SK-N-SH (cell line): ENCODE measurements at regions not wholly inside any gene's neighbourhood (a gene's known extent, or its start where the extent isn't known, plus 50 kb on each side); places are given as distances from the start of the nearest gene placed in this dataset.

Experiments used
- CTCF ChIA-PET: fragments of 300-600, 350-600 bp; formaldehyde crosslinking; extraction: SDS; loops from one replicate; lab custom pipeline; 2021; lab: Yijun Ruan, JAX
- POLR2A ChIA-PET: fragments of 350-600 bp; sonication (Branson Sonifier 250); formaldehyde crosslinking; extraction: SDS; loops from one replicate; lab custom pipeline; 2020; ENCODE audit warnings: antibody characterized with exemption, inconsistent platforms; lab: Yijun Ruan, JAX
- DNase-seq: peaks from one replicate; pipeline ENCODE4 v3.0.0; 2012
- H2AFZ ChIP-seq: fragments of 200-600 bp; sonication (generic); 2 replicates; pipeline ENCODE4 v1.8.1; 2016; ENCODE audit warnings: antibody characterized with exemption, mild to moderate bottlenecking, low read depth
- H3F3A ChIP-seq: fragments of 200-600 bp; sonication (generic); replicated peaks from 2 replicates; pipeline ENCODE3; 2016; ENCODE audit warnings: antibody characterized with exemption, mild to moderate bottlenecking; ENCODE audit not compliant: insufficient read depth
- H3K27ac ChIP-seq, 2 experiments: fragments of 200-500 bp in 1 of 2; fragments of 200-600 bp in 1 of 2; sonication (Bioruptor generic) in 1 of 2; sonication (generic), shearing (Covaris generic) in 1 of 2; 2 replicates each; pipeline versions ENCODE4 v1.5.1 to v1.6.1; 2014 to 2016; ENCODE audit warnings: low read depth in 2 of 2, inconsistent platforms in 1 of 2, low read length in 1 of 2, mild to moderate bottlenecking in 1 of 2, mixed read lengths in 1 of 2
- H3K27me3 ChIP-seq: fragments of 200-600 bp; sonication (generic), shearing (Covaris generic); 2 replicates; pipeline ENCODE4 v1.6.1; 2016; ENCODE audit warnings: mixed run types; ENCODE audit not compliant: insufficient read depth
- H3K36me3 ChIP-seq, 2 experiments: fragments of 200-500 bp in 1 of 2; fragments of 200-600 bp in 1 of 2; sonication (Bioruptor generic) in 1 of 2; sonication (generic) in 1 of 2; replicated peaks in 1 of 2; 2 replicates each; pipeline versions ENCODE3 to v1.5.1; 2014 to 2016; ENCODE audit warnings: low read length in 1 of 2, mild to moderate bottlenecking in 1 of 2; ENCODE audit not compliant: insufficient read depth in 2 of 2, control insufficient read depth in 1 of 2
- H3K4me1 ChIP-seq, 2 experiments: fragments of 200-500 bp in 1 of 2; fragments of 200-600 bp in 1 of 2; sonication (Bioruptor generic) in 1 of 2; sonication (generic), shearing (Covaris generic) in 1 of 2; 2 replicates each; pipeline versions ENCODE4 v1.5.1 to v1.6.1; 2014 to 2016; ENCODE audit warnings: low read depth in 1 of 2, low read length in 1 of 2, mixed run types in 1 of 2; ENCODE audit not compliant: insufficient read depth in 2 of 2, control insufficient read depth in 1 of 2
- H3K4me2 ChIP-seq: fragments of 200-600 bp; sonication (generic), shearing (Covaris generic); 2 replicates; pipeline ENCODE4 v1.6.1; 2017; ENCODE audit warnings: mixed run types
- H3K4me3 ChIP-seq, 2 experiments: fragments of 200-500 bp in 1 of 2; fragments of 200-600 bp in 1 of 2; sonication (Bioruptor generic) in 1 of 2; sonication (generic), shearing (Covaris generic) in 1 of 2; 2 replicates each; pipeline versions ENCODE4 v1.5.1 to v1.8.1; 2014 to 2016; ENCODE audit warnings: low read depth in 2 of 2, inconsistent platforms in 1 of 2, low read length in 1 of 2, mild to moderate bottlenecking in 1 of 2, mixed read lengths in 1 of 2, moderate library complexity in 1 of 2
- H3K79me2 ChIP-seq: fragments of 200-600 bp; sonication (generic); 2 replicates; pipeline ENCODE4 v1.8.1; 2017; ENCODE audit warnings: mild to moderate bottlenecking; ENCODE audit not compliant: insufficient read depth
- H3K9ac ChIP-seq: fragments of 200-600 bp; sonication (generic); 2 replicates; pipeline ENCODE4 v1.6.1; 2017; ENCODE audit warnings: mixed run types
- H3K9me2 ChIP-seq: fragments of 200-600 bp; sonication (generic); 2 replicates; pipeline ENCODE4 v1.6.1; 2017; ENCODE audit warnings: mixed run types
- H3K9me3 ChIP-seq: fragments of 200-600 bp; sonication (generic); 2 replicates; pipeline ENCODE4 v1.6.1; 2017; ENCODE audit warnings: mixed run types, mild to moderate bottlenecking, moderate library complexity
- H4K20me1 ChIP-seq: fragments of 200-600 bp; sonication (generic); 2 replicates; pipeline ENCODE4 v1.6.1; 2017; ENCODE audit warnings: mild to moderate bottlenecking, mixed run types; ENCODE audit not compliant: insufficient read depth
- ELF1 ChIP-seq: IDR thresholded peaks from 2 replicates; pipeline ENCODE4 v1.4.0; 2012
- EP300 ChIP-seq, 2 experiments: IDR thresholded peaks; 2 replicates each; pipeline versions ENCODE4 v1.4.0 to v1.6.1; 2012; ENCODE audit warnings: borderline replicate concordance in 1 of 2, low read depth in 1 of 2, low read length in 1 of 2
- EZH2phosphoT487 ChIP-seq: fragments of 200-600 bp; sonication (generic); IDR thresholded peaks from 2 replicates; pipeline ENCODE4 v1.6.1; 2017; ENCODE audit warnings: low read depth, mixed run types, mild to moderate bottlenecking, antibody characterized with exemption, moderate library complexity, borderline replicate concordance
- FOSL2 ChIP-seq: IDR thresholded peaks from 2 replicates; pipeline ENCODE4 v1.4.0; 2012; ENCODE audit warnings: low read depth, mild to moderate bottlenecking, moderate library complexity, borderline replicate concordance
- FOXM1 ChIP-seq: IDR thresholded peaks from 2 replicates; pipeline ENCODE4 v1.4.0; 2012; ENCODE audit warnings: low read depth, mild to moderate bottlenecking
- GABPA ChIP-seq: IDR thresholded peaks from 2 replicates; pipeline ENCODE4 v1.4.0; 2012; ENCODE audit warnings: low read depth, mild to moderate bottlenecking
- IRF3 ChIP-seq: fragments of 150-350 bp; IDR thresholded peaks from 2 replicates; pipeline ENCODE4 v1.6.1; 2016; ENCODE audit warnings: mild to moderate bottlenecking, low read depth, low read length
- MEF2A ChIP-seq: IDR thresholded peaks from 2 replicates; pipeline ENCODE4 v1.4.0; 2012; ENCODE audit warnings: low read depth, borderline replicate concordance
- POLR2AphosphoS5 ChIP-seq: IDR thresholded peaks from 2 replicates; pipeline ENCODE4 v1.6.1; 2012; ENCODE audit warnings: low read depth, low read length
- RXRA ChIP-seq: IDR thresholded peaks from 2 replicates; pipeline ENCODE4 v1.4.0; 2012; ENCODE audit warnings: low read depth, mild to moderate bottlenecking, borderline replicate concordance
- SIN3A ChIP-seq: IDR thresholded peaks from 2 replicates; pipeline ENCODE4 v1.6.1; 2012; ENCODE audit warnings: low read depth, mild to moderate bottlenecking, low read length, moderate library complexity, borderline replicate concordance
- SMC3 ChIP-seq: IDR thresholded peaks from 2 replicates; pipeline ENCODE4 v1.6.1; 2012; ENCODE audit warnings: low read depth, low read length, improper control_type of control experiment
- TAF1 ChIP-seq: IDR thresholded peaks from 2 replicates; pipeline ENCODE4 v1.6.1; 2012; ENCODE audit warnings: low read depth, mild to moderate bottlenecking, low read length, moderate library complexity, borderline replicate concordance
- TEAD4 ChIP-seq: IDR thresholded peaks from 2 replicates; pipeline ENCODE4 v1.4.0; 2012; ENCODE audit warnings: mild to moderate bottlenecking, borderline replicate concordance; ENCODE audit not compliant: insufficient read depth
- WGBS: methylation state at CpG from one replicate; pipeline ENCODE4 v1.1.6; 2017; ENCODE audit warnings: low lambda C conversion rate; 5-methylcytosine and 5-hydroxymethylcytosine counted together
- TF ChIP-seq, protein P1 (sequence below): fragments of 200-600 bp; sonication (generic); IDR thresholded peaks from 2 replicates; pipeline ENCODE4 v1.6.1; 2017; ENCODE audit warnings: antibody characterized with exemption, mild to moderate bottlenecking, moderate library complexity
- TF ChIP-seq, protein P2 (sequence below): IDR thresholded peaks from 2 replicates; pipeline ENCODE4 v1.6.1; 2012; ENCODE audit warnings: mild to moderate bottlenecking, low read depth, low read length, moderate library complexity
- TF ChIP-seq, protein P3 (sequence below): IDR thresholded peaks from 2 replicates; pipeline ENCODE4 v1.4.0; 2012; ENCODE audit warnings: low read depth, borderline replicate concordance

- H3K36me3 ChIP-seq: no peaks in the 10 kb centered on the region
- no peaks in the 10 kb centered on the region for H3F3A ChIP-seq
- no peak for DNase-seq
- no peaks in the 10 kb centered on the region for H3K9me3 ChIP-seq
- POLR2A ChIA-PET: no interaction called here
- TF ChIP-seq FOXM1 (no peak), EP300 (IDR thresholded peaks at IDR 0.05; ENCODE audit: borderline replicate concordance in 1 of 2, low read depth in 1 of 2, low read length in 1 of 2) (no peak), EZH2phosphoT487 (no peak), RXRA (no peak), SIN3A (no peak)
- TF ChIP-seq, protein P1, sequence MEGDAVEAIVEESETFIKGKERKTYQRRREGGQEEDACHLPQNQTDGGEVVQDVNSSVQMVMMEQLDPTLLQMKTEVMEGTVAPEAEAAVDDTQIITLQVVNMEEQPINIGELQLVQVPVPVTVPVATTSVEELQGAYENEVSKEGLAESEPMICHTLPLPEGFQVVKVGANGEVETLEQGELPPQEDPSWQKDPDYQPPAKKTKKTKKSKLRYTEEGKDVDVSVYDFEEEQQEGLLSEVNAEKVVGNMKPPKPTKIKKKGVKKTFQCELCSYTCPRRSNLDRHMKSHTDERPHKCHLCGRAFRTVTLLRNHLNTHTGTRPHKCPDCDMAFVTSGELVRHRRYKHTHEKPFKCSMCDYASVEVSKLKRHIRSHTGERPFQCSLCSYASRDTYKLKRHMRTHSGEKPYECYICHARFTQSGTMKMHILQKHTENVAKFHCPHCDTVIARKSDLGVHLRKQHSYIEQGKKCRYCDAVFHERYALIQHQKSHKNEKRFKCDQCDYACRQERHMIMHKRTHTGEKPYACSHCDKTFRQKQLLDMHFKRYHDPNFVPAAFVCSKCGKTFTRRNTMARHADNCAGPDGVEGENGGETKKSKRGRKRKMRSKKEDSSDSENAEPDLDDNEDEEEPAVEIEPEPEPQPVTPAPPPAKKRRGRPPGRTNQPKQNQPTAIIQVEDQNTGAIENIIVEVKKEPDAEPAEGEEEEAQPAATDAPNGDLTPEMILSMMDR: no peak
- CTCF ChIA-PET: no interaction called here
- 54% methylated on average over 5 of the region's 5 CpGs for WGBS
- no peaks in the 10 kb centered on the region for H3K79me2 ChIP-seq
- no peak overlapping the region for H3K9ac ChIP-seq
- H3K27ac ChIP-seq: no peak overlapping the region
- no peaks in the 10 kb centered on the region for H3K4me1 ChIP-seq
- no peak overlapping the region for H3K4me3 ChIP-seq
- no peak overlapping the region for H2AFZ ChIP-seq
- H3K9me2 ChIP-seq: no peaks in the 10 kb centered on the region
- no peak overlapping the region for H3K4me2 ChIP-seq
- H4K20me1 ChIP-seq: no peaks in the 10 kb centered on the region
- no peaks in the 10 kb centered on the region for H3K27me3 ChIP-seq
Measured at GRCh38 chr2:56084111-56084901, 99.5 kb upstream of the CCDC85A start.

- no peak overlapping the region for H3K4me3 ChIP-seq
- H2AFZ ChIP-seq: no peak overlapping the region
- POLR2A ChIA-PET: no interaction called here
- 30% methylated on average over 7 of the region's 7 CpGs for WGBS
- no peak overlapping the region for H3K27ac ChIP-seq
- TF ChIP-seq FOXM1: no peak
- no peak for TF ChIP-seq MEF2A
- no peak for TF ChIP-seq TAF1
- TF ChIP-seq TEAD4: no peak
- TF ChIP-seq, protein P2, sequence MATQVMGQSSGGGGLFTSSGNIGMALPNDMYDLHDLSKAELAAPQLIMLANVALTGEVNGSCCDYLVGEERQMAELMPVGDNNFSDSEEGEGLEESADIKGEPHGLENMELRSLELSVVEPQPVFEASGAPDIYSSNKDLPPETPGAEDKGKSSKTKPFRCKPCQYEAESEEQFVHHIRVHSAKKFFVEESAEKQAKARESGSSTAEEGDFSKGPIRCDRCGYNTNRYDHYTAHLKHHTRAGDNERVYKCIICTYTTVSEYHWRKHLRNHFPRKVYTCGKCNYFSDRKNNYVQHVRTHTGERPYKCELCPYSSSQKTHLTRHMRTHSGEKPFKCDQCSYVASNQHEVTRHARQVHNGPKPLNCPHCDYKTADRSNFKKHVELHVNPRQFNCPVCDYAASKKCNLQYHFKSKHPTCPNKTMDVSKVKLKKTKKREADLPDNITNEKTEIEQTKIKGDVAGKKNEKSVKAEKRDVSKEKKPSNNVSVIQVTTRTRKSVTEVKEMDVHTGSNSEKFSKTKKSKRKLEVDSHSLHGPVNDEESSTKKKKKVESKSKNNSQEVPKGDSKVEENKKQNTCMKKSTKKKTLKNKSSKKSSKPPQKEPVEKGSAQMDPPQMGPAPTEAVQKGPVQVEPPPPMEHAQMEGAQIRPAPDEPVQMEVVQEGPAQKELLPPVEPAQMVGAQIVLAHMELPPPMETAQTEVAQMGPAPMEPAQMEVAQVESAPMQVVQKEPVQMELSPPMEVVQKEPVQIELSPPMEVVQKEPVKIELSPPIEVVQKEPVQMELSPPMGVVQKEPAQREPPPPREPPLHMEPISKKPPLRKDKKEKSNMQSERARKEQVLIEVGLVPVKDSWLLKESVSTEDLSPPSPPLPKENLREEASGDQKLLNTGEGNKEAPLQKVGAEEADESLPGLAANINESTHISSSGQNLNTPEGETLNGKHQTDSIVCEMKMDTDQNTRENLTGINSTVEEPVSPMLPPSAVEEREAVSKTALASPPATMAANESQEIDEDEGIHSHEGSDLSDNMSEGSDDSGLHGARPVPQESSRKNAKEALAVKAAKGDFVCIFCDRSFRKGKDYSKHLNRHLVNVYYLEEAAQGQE: no peak
- TF ChIP-seq SMC3: no peak
- no peak for TF ChIP-seq IRF3
- no peak for TF ChIP-seq POLR2AphosphoS5
- TF ChIP-seq, protein P3, sequence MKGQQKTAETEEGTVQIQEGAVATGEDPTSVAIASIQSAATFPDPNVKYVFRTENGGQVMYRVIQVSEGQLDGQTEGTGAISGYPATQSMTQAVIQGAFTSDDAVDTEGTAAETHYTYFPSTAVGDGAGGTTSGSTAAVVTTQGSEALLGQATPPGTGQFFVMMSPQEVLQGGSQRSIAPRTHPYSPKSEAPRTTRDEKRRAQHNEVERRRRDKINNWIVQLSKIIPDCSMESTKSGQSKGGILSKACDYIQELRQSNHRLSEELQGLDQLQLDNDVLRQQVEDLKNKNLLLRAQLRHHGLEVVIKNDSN: no peak
- no peak for TF ChIP-seq FOSL2
- TF ChIP-seq ELF1: no peak
- no peak for TF ChIP-seq GABPA
- no peaks in the 10 kb centered on the region for H3K79me2 ChIP-seq
- H3K4me2 ChIP-seq: no peak overlapping the region
- no peaks in the 10 kb centered on the region for H4K20me1 ChIP-seq
- H3K9ac ChIP-seq: no peak overlapping the region
- no peaks in the 10 kb centered on the region for H3K9me2 ChIP-seq
- no peak for DNase-seq
- CTCF ChIA-PET: interaction anchor here (1.2 kb wide), 2 partner anchors 9 kb away, joined by 3 to 4 read pairs; no protein-coding TSS in a partner anchor
- no peaks in the 10 kb centered on the region for H3K4me1 ChIP-seq
- H3K27me3 ChIP-seq: no peaks in the 10 kb centered on the region; the same call in 1 of the 2 replicates
- no peaks in the 10 kb centered on the region for H3F3A ChIP-seq
- H3K36me3 ChIP-seq: no peaks in the 10 kb centered on the region
- no peaks in the 10 kb centered on the region for H3K9me3 ChIP-seq
Measured at GRCh38 chr2:56086336-56086735, 97.5 kb upstream of the CCDC85A start.
